ENCODE measurements at regions not wholly inside any gene's neighbourhood (a gene's known extent, or its start where the extent isn't known, plus 50 kb on each side); places are given as distances from the start of the nearest gene placed in this dataset.

DNA sequence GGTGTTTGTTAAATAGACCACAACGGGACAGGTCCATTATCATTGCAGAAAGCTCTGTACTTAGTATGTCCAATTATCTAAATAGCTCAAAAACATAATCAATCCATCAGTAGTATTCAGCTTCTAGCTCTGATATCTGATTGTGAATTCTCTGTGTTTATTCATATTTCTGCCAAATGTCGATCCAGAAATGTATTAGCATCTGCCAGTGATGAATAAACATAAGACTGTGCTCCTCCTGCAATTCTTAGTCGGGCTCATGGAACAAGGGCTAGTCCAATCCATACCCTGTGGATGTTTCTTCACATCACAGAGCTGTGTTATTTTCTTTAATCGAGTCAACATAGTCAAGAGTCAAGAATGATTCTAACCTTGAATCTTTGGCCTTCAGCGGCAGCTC, 1612.1 kb upstream of the WWC1 start:
- Histone ChIP-seq H3K36me3 (ENCODE audit: control insufficient read depth, insufficient read depth, low read length) (no peaks in the 10 kb centered on the region), H3K27me3 (replicated peaks; ENCODE audit: control insufficient read depth, insufficient read depth, low read length) (no peaks in the 10 kb centered on the region), H3K4me3 (replicated peaks; ENCODE audit: low read depth, low read length) (no peak overlapping the region)
- TF ChIP-seq, protein P1, sequence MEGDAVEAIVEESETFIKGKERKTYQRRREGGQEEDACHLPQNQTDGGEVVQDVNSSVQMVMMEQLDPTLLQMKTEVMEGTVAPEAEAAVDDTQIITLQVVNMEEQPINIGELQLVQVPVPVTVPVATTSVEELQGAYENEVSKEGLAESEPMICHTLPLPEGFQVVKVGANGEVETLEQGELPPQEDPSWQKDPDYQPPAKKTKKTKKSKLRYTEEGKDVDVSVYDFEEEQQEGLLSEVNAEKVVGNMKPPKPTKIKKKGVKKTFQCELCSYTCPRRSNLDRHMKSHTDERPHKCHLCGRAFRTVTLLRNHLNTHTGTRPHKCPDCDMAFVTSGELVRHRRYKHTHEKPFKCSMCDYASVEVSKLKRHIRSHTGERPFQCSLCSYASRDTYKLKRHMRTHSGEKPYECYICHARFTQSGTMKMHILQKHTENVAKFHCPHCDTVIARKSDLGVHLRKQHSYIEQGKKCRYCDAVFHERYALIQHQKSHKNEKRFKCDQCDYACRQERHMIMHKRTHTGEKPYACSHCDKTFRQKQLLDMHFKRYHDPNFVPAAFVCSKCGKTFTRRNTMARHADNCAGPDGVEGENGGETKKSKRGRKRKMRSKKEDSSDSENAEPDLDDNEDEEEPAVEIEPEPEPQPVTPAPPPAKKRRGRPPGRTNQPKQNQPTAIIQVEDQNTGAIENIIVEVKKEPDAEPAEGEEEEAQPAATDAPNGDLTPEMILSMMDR (IDR thresholded peaks at IDR 0.05; ENCODE audit: insufficient read depth, low read length, poor library complexity, severe bottlenecking) = no peak
- DNase-seq (ENCODE audit: extremely low read depth, insufficient read length) = no peak

DNA sequence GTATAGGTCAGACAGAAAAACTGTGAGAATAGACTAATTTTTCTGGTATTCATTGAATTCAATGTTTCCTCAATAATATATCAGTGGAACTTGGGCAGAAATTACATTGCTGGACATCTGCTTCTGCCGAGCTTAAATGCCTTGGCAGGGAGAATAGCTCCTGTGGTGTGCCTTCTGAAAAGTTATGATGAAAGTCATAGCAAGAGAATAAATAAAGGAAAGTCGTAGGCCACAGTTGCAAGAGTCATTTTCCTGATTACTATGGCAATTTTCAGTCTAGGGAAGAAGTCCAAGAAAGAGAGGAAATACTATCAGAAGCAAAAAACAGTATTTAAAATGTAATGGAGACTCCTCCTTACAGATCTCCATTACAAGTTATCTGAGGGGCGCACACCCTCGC, 1596.1 kb upstream of the WWC1 start:
- no peak for DNase-seq (ENCODE audit: extremely low read depth, insufficient read length)

DNA sequence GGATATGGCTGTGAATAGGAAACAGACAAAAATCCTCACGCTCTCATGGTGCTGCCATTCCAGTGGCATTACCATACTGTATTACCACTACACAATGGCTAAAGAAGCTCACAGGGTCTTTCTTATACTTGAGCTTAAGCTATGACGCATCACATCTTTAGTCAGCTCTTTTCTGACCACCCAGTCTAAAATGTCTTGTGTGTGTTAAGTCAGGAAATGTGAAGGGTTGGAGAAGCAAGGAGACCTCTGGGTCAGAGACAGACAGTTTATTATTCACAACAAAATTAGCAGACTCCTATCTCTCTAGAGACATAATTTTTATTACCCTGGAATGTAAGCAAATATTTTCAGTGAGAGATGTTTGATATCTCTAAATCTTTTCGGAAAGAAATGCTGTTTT, 1583.2 kb upstream of the WWC1 start:
- no peak for DNase-seq (ENCODE audit: extremely low read depth, insufficient read length)
- Histone ChIP-seq H3K36me3 (ENCODE audit: control insufficient read depth, insufficient read depth, low read length) (no peaks in the 10 kb centered on the region), H3K27me3 (replicated peaks; ENCODE audit: control insufficient read depth, insufficient read depth, low read length) (no peaks in the 10 kb centered on the region), H3K4me3 (replicated peaks; ENCODE audit: low read depth, low read length) (no peak overlapping the region)
- TF ChIP-seq, protein P1 (IDR thresholded peaks at IDR 0.05; ENCODE audit: insufficient read depth, low read length, poor library complexity, severe bottlenecking) = no peak

More for the DNA sequence above, 1596.1 kb upstream of the WWC1 start:
- H3K27me3 ChIP-seq (replicated peaks; ENCODE audit: control insufficient read depth, insufficient read depth, low read length) = no peaks in the 10 kb centered on the region
- TF ChIP-seq, protein P1 (IDR thresholded peaks at IDR 0.05; ENCODE audit: insufficient read depth, low read length, poor library complexity, severe bottlenecking) = no peak
- H3K36me3 ChIP-seq (ENCODE audit: control insufficient read depth, insufficient read depth, low read length) = no peaks in the 10 kb centered on the region
- no peak overlapping the region for H3K4me3 ChIP-seq (replicated peaks; ENCODE audit: low read depth, low read length)

DNA sequence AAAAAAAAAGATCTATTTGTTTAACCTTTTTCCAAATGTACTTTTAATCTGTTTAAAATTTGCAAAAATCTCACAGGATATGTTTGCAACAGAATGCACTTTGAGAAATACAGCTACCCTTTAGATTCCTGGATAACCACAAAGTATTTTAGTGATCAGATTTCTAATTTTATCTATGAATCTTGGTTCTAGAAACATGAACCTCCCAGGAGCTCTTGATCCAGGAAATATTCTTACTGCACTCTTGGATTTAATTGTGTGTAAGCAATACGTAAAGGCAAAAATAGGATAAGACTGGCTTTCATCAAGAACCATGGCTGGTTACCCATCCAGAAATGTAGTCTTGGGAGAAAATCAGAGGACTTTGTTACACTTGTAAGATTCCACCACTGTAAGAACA, 1581.8 kb upstream of the WWC1 start:
- Histone ChIP-seq H3K36me3 (ENCODE audit: control insufficient read depth, insufficient read depth, low read length) (no peaks in the 10 kb centered on the region), H3K4me3 (replicated peaks; ENCODE audit: low read depth, low read length) (no peak overlapping the region), H3K27me3 (replicated peaks; ENCODE audit: control insufficient read depth, insufficient read depth, low read length) (no peaks in the 10 kb centered on the region)
- DNase-seq (ENCODE audit: extremely low read depth, insufficient read length) = no peak
- TF ChIP-seq, protein P1 (IDR thresholded peaks at IDR 0.05; ENCODE audit: insufficient read depth, low read length, poor library complexity, severe bottlenecking) = no peak

DNA sequence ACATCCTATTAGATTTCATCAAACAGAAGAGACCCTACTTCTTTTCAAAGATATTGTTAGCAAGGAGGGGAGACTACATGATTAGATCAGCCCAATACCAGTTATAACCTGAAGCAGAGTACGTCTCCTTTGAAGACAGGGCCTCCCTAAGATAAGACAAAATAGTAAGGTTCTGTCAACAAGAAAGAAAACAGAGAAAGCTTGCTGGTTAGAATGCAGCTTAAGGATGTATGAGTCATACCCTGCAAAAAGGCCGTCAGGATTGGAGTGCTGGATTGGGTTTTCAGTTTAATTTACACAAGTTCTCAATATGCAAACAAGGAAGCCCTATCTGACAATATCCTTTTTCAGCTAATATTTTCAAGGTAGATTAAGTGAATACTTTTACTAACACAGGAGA, 1581.2 kb upstream of the WWC1 start:
- Histone ChIP-seq H3K4me3 (replicated peaks; ENCODE audit: low read depth, low read length) (no peak overlapping the region), H3K36me3 (ENCODE audit: control insufficient read depth, insufficient read depth, low read length) (no peaks in the 10 kb centered on the region), H3K27me3 (replicated peaks; ENCODE audit: control insufficient read depth, insufficient read depth, low read length) (no peaks in the 10 kb centered on the region)
- TF ChIP-seq, protein P1 (IDR thresholded peaks at IDR 0.05; ENCODE audit: insufficient read depth, low read length, poor library complexity, severe bottlenecking) = no peak
- no peak for DNase-seq (ENCODE audit: extremely low read depth, insufficient read length)
